ENCODE measurements at regions not wholly inside any gene's neighbourhood (a gene's known extent, or its start where the extent isn't known, plus 50 kb on each side); places are given as distances from the start of the nearest gene placed in this dataset.

- Histone ChIP-seq H3K27me3 (replicated peaks; ENCODE audit: control insufficient read depth, insufficient read depth, low read length) (no peaks in the 10 kb centered on the region), H3K4me3 (ENCODE audit: low read depth, low read length) (no peak overlapping the region), H3K4me1 (peaks cover 16% of the 10 kb centered on the region), H3K36me3 (ENCODE audit: control insufficient read depth, insufficient read depth, low read length) (no peaks in the 10 kb centered on the region), H3K9me3 (no peaks in the 10 kb centered on the region)
- BruUV-seq (replicated peaks) = no TSS peak
- CTCF ChIA-PET = no interaction called here
- DNase-seq = no peak
- POLR2A ChIA-PET = no interaction called here
- H3K4me3 Mint-ChIP-seq (ENCODE audit: unreplicated experiment) = no peak overlapping the region
- H3K27me3 Mint-ChIP-seq (ENCODE audit: insufficient read depth, unreplicated experiment) = peaks cover 9% of the 10 kb centered on the region
- intact Hi-C loops (cut with micrococcal nuclease; ENCODE audit: unreplicated experiment) = no loop called here
- H3K27ac Mint-ChIP-seq (ENCODE audit: unreplicated experiment) = no peak overlapping the region
- no peak for TF ChIP-seq CTCF (IDR thresholded peaks at IDR 0.05; ENCODE audit: insufficient read depth in 1 of 2, low read depth in 1 of 2, low read length in 1 of 2, severe bottlenecking in 1 of 2, unreplicated experiment in 1 of 2)
- H3K9me3 Mint-ChIP-seq (ENCODE audit: unreplicated experiment) = no peaks in the 10 kb centered on the region
- H3K36me3 Mint-ChIP-seq (ENCODE audit: insufficient read depth, unreplicated experiment) = no peaks in the 10 kb centered on the region
- peaks cover 16% of the 10 kb centered on the region for H3K4me1 Mint-ChIP-seq (ENCODE audit: low read depth, unreplicated experiment)
Measured at GRCh38 chr20:57809149-57809548, 99.3 kb upstream of the PMEPA1 start.

DNA sequence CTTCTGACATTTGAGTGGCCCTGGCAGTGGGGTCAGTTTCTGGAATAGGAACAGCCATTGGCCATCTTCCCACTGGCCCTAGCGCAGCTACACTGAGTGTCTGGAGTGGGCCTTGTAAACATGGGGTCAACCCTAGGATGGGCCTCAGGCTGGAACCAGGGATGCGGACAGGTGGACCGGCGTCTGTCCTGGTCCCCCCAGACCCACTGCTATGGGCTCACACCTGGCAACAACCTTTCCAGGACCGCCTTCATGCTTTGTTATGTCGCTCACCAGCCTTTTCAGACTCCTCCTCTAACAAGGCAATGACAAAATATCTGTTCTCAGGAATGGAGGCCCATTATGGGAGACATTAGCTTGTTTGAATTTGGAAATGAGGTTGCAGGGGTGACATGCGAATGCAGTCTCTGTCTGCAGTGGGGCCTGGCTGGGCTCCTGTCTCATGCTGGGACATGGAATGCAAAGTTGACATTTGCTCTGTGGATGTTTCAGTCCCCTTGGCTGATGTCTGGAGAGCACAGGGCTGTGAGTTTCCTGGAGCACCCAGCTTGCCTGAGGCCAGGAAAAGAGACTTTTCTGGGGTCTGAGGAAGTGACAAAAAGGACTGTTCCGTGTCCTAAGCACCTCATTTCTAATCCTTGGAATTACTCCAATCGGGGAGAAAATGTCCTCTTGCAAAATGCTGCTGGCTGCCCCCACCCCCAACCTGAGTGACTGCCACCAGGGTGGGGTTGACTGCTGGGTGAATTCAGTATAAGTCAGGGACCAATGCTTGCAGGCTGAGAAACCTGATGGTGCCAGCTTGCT, 98.7 kb upstream of the PMEPA1 start:
- intact Hi-C loops (cut with micrococcal nuclease; ENCODE audit: unreplicated experiment) = no loop called here
- no peaks in the 10 kb centered on the region for H3K36me3 ChIP-seq (ENCODE audit: control insufficient read depth, insufficient read depth, low read length)
- H3K27me3 ChIP-seq (replicated peaks; ENCODE audit: control insufficient read depth, insufficient read depth, low read length) = no peaks in the 10 kb centered on the region
- TF ChIP-seq CTCF (IDR thresholded peaks at IDR 0.05; ENCODE audit: insufficient read depth in 1 of 2, low read depth in 1 of 2, low read length in 1 of 2, severe bottlenecking in 1 of 2, unreplicated experiment in 1 of 2) = no peak
- DNase-seq = no peak
- H3K9me3 Mint-ChIP-seq (ENCODE audit: unreplicated experiment) = no peaks in the 10 kb centered on the region
- peaks cover 16% of the 10 kb centered on the region for H3K4me1 Mint-ChIP-seq (ENCODE audit: low read depth, unreplicated experiment)
- H3K4me3 ChIP-seq (ENCODE audit: low read depth, low read length) = no peak overlapping the region
- peaks cover 9% of the 10 kb centered on the region for H3K27me3 Mint-ChIP-seq (ENCODE audit: insufficient read depth, unreplicated experiment)
- H3K4me1 ChIP-seq = peaks cover 16% of the 10 kb centered on the region
- H3K4me3 Mint-ChIP-seq (ENCODE audit: unreplicated experiment) = no peak overlapping the region
- POLR2A ChIA-PET = no interaction called here
- CTCF ChIA-PET = interaction anchor here (0.6 kb wide), 1 partner anchor 206 kb away, joined by 3 read pairs; no protein-coding TSS in a partner anchor
- no peaks in the 10 kb centered on the region for H3K9me3 ChIP-seq
- no peaks in the 10 kb centered on the region for H3K36me3 Mint-ChIP-seq (ENCODE audit: insufficient read depth, unreplicated experiment)
- no TSS peak for BruUV-seq (replicated peaks)
- H3K27ac Mint-ChIP-seq (ENCODE audit: unreplicated experiment) = no peak overlapping the region

- Mint-ChIP-seq H3K4me1 (ENCODE audit: low read depth, unreplicated experiment) (peaks cover 16% of the 10 kb centered on the region), H3K27ac (ENCODE audit: unreplicated experiment) (no peak overlapping the region), H3K4me3 (ENCODE audit: unreplicated experiment) (no peak overlapping the region), H3K27me3 (ENCODE audit: insufficient read depth, unreplicated experiment) (peaks cover 9% of the 10 kb centered on the region), H3K9me3 (ENCODE audit: unreplicated experiment) (no peaks in the 10 kb centered on the region), H3K36me3 (ENCODE audit: insufficient read depth, unreplicated experiment) (no peaks in the 10 kb centered on the region)
- Histone ChIP-seq H3K4me3 (ENCODE audit: low read depth, low read length) (no peak overlapping the region), H3K27me3 (replicated peaks; ENCODE audit: control insufficient read depth, insufficient read depth, low read length) (no peaks in the 10 kb centered on the region), H3K4me1 (peaks cover 16% of the 10 kb centered on the region), H3K9me3 (no peaks in the 10 kb centered on the region), H3K36me3 (ENCODE audit: control insufficient read depth, insufficient read depth, low read length) (no peaks in the 10 kb centered on the region)
- no TSS peak for BruUV-seq (replicated peaks)
- DNase-seq = no peak
- intact Hi-C loops (cut with micrococcal nuclease; ENCODE audit: unreplicated experiment) = no loop called here
- POLR2A ChIA-PET = no interaction called here
- TF ChIP-seq CTCF (IDR thresholded peaks at IDR 0.05; ENCODE audit: insufficient read depth in 1 of 2, low read depth in 1 of 2, low read length in 1 of 2, severe bottlenecking in 1 of 2, unreplicated experiment in 1 of 2) = no peak
- CTCF ChIA-PET = interaction anchor here (0.6 kb wide), 1 partner anchor 205 kb away, joined by 3 read pairs; no protein-coding TSS in a partner anchor
Measured at GRCh38 chr20:57807401-57808263, 97.8 kb upstream of the PMEPA1 start.
